ENCODE measurements at regions not wholly inside any gene's neighbourhood (a gene's known extent, or its start where the extent isn't known, plus 50 kb on each side); places are given as distances from the start of the nearest gene placed in this dataset.
A peak's percentile ranks its signal among the peaks of the same experiment; 100 is the strongest.

DNA sequence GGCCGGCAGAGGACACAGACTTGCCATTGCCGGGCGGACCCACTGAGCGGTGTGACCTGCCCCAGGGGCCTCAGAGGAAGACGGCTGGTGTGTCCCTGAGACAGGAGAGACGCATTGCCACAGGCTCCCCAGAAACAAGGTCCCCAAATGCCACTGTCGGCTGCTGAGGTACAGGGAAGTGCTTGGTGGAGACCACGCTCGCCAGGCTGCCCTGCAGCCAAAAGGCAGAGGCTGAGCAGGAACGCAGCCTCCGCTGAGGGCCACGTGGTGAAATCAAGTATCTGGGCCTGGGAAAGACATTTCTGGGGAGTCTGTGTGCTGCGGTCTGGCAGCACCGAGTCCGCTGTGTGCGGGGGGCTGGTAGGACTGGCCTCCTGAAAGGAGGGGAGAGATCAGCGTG is 794.9 kb downstream of the BRD1 start:
- ATAC-seq (replicated peaks in 6 of 8): no peak
- H3K4me3 ChIP-seq: no peak overlapping the region
- H3K4me1 ChIP-seq (replicated peaks in 1 of 2): no peaks in the 10 kb centered on the region
- no peak overlapping the region for H3K27ac ChIP-seq
- WGBS, 10 experiments: 50 to 87% (median 80%) methylated on average over 1 to 3 of the region's 17 CpGs; no CpG with 5 or more reads in 3 of the 10 experiments
- in situ Hi-C loops (cut with MboI; ENCODE audit: low pct_unique_long_range_greater_than_20kb in 2 of 9, low sequenced_read_pairs in 9 of 9, unreplicated experiment in 9 of 9): loop anchor here in 1 of 9 experiments (25.0 kb wide), 1 partner anchor 254 kb away; no protein-coding TSS in a partner anchor

- Histone ChIP-seq H3K4me1 (replicated peaks in 1 of 2) (no peaks in the 10 kb centered on the region), H3K4me3 (no peak overlapping the region), H3K27ac (no peak overlapping the region)
- WGBS, 10 experiments: 8 to 20% (median 13%) methylated on average over 1 to 2 of the region's 6 CpGs; no CpG with 5 or more reads in 7 of the 10 experiments
- peak in 1 of 8 experiments; percentile 25 for ATAC-seq (replicated peaks in 6 of 8)
- in situ Hi-C loops (cut with MboI; ENCODE audit: low pct_unique_long_range_greater_than_20kb in 2 of 9, low sequenced_read_pairs in 9 of 9, unreplicated experiment in 9 of 9): loop anchor here in 1 of 9 experiments (25.0 kb wide), 1 partner anchor 255 kb away; no protein-coding TSS in a partner anchor
Observed at GRCh38 chr22:49031746-49032330, 795.8 kb downstream of the BRD1 start.

GRCh38 chr22:49028111-49028510 is 799.6 kb downstream of the BRD1 start:
- ATAC-seq (replicated peaks in 6 of 8): no peak
- no peak overlapping the region for H3K27ac ChIP-seq
- H3K4me3 ChIP-seq: no peak overlapping the region
- H3K4me1 ChIP-seq (replicated peaks in 1 of 2): no peaks in the 10 kb centered on the region
- 0% methylated on average over 1 of the region's 7 CpGs; no CpG with 5 or more reads in 8 of the 10 experiments for WGBS, 10 experiments
- in situ Hi-C loops (cut with MboI; ENCODE audit: low pct_unique_long_range_greater_than_20kb in 2 of 9, low sequenced_read_pairs in 9 of 9, unreplicated experiment in 9 of 9): loop anchor here in 1 of 9 experiments (25.0 kb wide), 1 partner anchor 259 kb away; no protein-coding TSS in a partner anchor

DNA sequence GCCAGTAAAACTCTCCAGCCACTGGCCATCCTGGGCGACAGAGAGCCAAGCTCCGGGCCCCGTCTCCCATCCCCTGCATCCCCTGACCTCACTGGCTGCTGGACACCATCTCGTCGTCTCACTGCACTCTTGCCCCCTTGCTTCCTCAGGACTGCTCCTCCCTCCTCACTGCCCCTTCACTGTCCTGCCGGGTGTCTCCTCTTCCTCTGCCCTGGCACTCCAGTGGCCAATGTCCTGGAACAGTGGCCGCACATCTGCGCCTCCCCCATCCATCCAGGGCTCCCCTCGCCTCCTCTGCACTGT is 800.4 kb downstream of the BRD1 start:
- Histone ChIP-seq H3K4me3 (no peak overlapping the region), H3K27ac (no peak overlapping the region), H3K4me1 (replicated peaks in 1 of 2) (no peaks in the 10 kb centered on the region)
- in situ Hi-C loops (cut with MboI; ENCODE audit: low pct_unique_long_range_greater_than_20kb in 2 of 9, low sequenced_read_pairs in 9 of 9, unreplicated experiment in 9 of 9): loop anchor here in 1 of 9 experiments (25.0 kb wide), 1 partner anchor 260 kb away; no protein-coding TSS in a partner anchor
- WGBS, 10 experiments: 20 to 80% (median 54%) methylated on average over 2 to 7 of the region's 9 CpGs; no CpG with 5 or more reads in 5 of the 10 experiments
- no peak for ATAC-seq (replicated peaks in 6 of 8)

DNA sequence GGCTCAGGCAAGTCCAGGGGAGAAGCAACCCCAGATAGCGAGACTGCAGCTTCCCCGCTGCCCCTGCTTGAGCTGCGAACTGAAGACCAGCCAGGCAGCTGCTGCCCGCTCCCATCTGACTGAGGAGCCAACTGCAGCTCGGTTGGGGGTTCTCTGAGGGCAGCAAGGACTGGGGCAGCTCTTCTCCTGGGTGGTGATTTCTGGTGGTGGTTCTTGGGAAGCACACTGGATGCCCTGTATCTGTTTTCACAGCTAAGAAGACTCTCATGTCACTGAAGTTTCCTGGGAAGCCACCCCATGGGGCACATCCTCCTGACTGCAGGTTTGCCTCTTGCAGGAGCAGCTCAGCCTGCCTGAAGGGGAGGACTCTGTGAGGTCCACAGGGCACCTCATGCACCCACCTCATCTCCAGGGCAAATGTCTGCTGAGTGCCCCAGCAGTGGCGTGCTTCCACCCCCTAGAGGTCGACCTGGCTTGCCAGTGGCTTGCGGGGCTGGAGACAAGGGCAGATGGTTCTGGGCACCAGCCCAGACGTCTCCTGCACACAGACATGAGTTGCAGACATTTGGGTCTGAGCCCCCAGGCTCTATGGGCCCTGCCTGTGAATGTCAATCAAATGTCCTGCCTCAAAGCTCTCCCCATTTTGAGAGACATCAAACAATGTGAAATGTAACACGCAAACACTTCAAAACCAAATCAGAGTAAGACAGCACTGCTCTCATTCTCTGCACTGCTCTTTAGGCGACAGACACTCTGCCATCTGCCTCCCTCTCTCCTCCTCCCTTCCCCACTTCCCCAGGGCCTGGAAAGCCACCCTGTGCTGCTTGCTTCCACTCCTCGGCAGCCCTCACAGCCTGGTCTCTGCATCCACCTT is 800.9 kb downstream of the BRD1 start:
- Histone ChIP-seq H3K27ac (no peak overlapping the region), H3K4me1 (replicated peaks in 1 of 2) (no peaks in the 10 kb centered on the region), H3K4me3 (no peak overlapping the region)
- 0 to 80% (median 45%) methylated on average over 1 to 7 of the region's 12 CpGs; no CpG with 5 or more reads in 4 of the 10 experiments for WGBS, 10 experiments
- in situ Hi-C loops (cut with MboI; ENCODE audit: low pct_unique_long_range_greater_than_20kb in 2 of 9, low sequenced_read_pairs in 9 of 9, unreplicated experiment in 9 of 9): loop anchor here in 1 of 9 experiments (25.0 kb wide), 1 partner anchor 261 kb away; no protein-coding TSS in a partner anchor
- ATAC-seq (replicated peaks in 6 of 8): peak in 2 of 8 experiments; percentile 84 to 87

DNA sequence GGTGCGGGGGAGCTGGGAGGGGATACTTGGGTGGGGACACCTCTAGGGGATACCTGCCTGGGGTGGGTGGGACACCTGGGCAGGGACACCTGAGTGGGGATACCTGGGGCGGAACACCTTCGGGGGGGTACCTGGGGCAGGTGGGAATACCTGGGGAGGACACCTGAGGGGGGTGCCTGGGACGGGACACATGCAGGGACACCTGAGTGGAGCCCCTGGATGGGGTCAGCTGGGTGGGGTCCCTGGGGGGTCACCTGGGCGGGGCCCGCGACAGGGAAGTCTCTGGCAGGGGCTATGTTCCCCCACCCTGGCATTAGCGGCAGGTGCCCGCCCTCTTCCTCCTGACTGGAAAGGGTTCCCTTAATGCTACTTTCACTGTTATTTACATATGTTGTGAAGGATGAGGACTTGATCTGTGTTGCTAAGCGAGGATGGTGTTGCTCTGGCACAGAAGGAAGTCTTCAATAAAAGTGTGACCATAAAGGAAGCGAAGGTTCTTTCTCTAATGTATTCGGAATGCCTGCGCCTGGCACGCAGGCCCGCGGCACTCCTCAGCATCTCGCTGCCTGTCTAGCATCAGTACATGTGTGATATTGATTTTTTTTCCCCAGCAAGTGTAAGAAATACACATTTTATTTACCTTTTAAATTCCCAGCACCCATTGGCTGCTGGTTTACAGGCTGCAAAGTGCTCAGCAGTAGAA is 801.7 kb downstream of the BRD1 start:
- ATAC-seq (replicated peaks in 6 of 8): peak in 1 of 8 experiments; percentile 43
- Histone ChIP-seq H3K4me3 (no peak overlapping the region), H3K4me1 (replicated peaks in 1 of 2) (no peaks in the 10 kb centered on the region), H3K27ac (no peak overlapping the region)
- in situ Hi-C loops (cut with MboI; ENCODE audit: low pct_unique_long_range_greater_than_20kb in 2 of 9, low sequenced_read_pairs in 9 of 9, unreplicated experiment in 9 of 9): loop anchor here in 1 of 9 experiments (25.0 kb wide), 1 partner anchor 261 kb away; no protein-coding TSS in a partner anchor
- WGBS, 10 experiments: 0 to 100% (median 68%) methylated on average over 1 to 6 of the region's 17 CpGs; no CpG with 5 or more reads in 3 of the 10 experiments

GRCh38 chr22:49024775-49025440 is 802.8 kb downstream of the BRD1 start:
- ATAC-seq (replicated peaks in 6 of 8): no peak

GRCh38 chr22:49023879-49024774 is 803.5 kb downstream of the BRD1 start:
- WGBS, 10 experiments: 54 to 85% (median 73%) methylated on average over 7 to 17 of the region's 38 CpGs; no CpG with 5 or more reads in 5 of the 10 experiments
- no peak for ATAC-seq (replicated peaks in 6 of 8)

More at GRCh38 chr22:49024775-49025440, 802.8 kb downstream of the BRD1 start:
- no peak overlapping the region for H3K4me3 ChIP-seq
- no peak overlapping the region for H3K27ac ChIP-seq
- no peaks in the 10 kb centered on the region for H3K4me1 ChIP-seq (replicated peaks in 1 of 2)
- in situ Hi-C loops (cut with MboI; ENCODE audit: low pct_unique_long_range_greater_than_20kb in 2 of 9, low sequenced_read_pairs in 9 of 9, unreplicated experiment in 9 of 9): loop anchor here in 1 of 9 experiments (25.0 kb wide), 1 partner anchor 262 kb away; no protein-coding TSS in a partner anchor
- WGBS, 10 experiments: 20 to 78% (median 60%) methylated on average over 1 to 7 of the region's 17 CpGs; no CpG with 5 or more reads in 5 of the 10 experiments

DNA sequence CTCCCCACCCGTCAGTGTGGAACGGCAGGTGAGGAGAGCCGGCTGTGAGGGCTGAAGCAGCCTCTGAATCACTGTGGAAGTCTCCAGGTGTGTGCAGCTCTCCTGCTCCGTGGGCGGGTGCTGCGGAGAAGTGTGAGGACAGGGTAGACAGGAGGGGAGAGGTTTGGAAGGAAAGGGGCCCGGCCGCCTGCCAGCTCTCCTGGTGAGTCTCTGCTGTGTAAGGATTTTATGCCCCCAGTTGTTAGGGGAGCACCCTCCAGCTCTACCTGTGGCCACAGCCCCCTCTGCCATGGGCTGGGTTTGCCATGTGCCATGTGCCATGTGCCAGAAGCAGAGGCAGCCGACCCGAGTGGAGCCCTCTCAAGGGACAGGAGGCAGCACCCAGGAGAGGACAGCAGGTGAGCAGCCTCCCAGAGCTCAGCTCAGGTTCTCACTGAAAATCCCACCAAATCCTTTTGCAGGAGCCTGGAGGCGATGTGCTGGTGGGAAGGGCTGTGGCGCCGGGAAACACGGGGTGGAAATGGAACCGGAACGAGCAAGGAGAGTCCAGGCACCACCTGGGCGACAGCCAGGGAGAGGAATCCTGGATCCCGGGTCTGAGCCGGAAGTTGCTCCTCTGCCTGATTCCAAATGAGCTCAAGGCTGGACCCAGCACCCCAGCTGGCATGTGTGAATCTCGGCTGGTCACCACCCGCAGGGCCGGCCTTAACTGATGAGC is 804.4 kb downstream of the BRD1 start:
- ATAC-seq (replicated peaks in 6 of 8): no peak
- no peak overlapping the region for H3K27ac ChIP-seq
- H3K4me3 ChIP-seq: no peak overlapping the region
- in situ Hi-C loops (cut with MboI; ENCODE audit: low pct_unique_long_range_greater_than_20kb in 2 of 9, low sequenced_read_pairs in 9 of 9, unreplicated experiment in 9 of 9): no loop called here
- WGBS, 10 experiments: 5 to 93% (median 43%) methylated on average over 3 to 8 of the region's 22 CpGs; no CpG with 5 or more reads in 6 of the 10 experiments
- no peaks in the 10 kb centered on the region for H3K4me1 ChIP-seq (replicated peaks in 1 of 2)

More at GRCh38 chr22:49023879-49024774, 803.5 kb downstream of the BRD1 start:
- no peak overlapping the region for H3K27ac ChIP-seq
- in situ Hi-C loops (cut with MboI; ENCODE audit: low pct_unique_long_range_greater_than_20kb in 2 of 9, low sequenced_read_pairs in 9 of 9, unreplicated experiment in 9 of 9): no loop called here
- H3K4me1 ChIP-seq (replicated peaks in 1 of 2): no peaks in the 10 kb centered on the region
- no peak overlapping the region for H3K4me3 ChIP-seq

DNA sequence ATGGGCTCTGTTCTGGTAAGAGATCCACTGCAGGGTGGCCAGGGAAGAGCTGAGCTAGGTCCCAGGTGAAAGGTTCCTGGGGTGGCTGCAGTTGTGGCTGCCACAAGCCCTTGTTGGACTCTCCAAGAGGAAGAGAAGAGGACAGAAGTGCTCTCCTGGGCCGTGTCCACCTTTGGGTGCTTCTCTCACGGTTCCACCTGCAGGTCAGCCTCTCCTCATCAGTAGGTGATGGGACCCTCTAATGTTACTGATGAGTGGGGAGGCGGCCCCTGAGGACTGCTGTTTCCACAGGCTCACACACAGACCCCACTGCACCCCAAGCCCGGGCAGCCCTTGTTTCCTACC is 804.9 kb downstream of the BRD1 start:
- Histone ChIP-seq H3K27ac (no peak overlapping the region), H3K4me1 (replicated peaks in 1 of 2) (no peaks in the 10 kb centered on the region), H3K4me3 (no peak overlapping the region)
- in situ Hi-C loops (cut with MboI; ENCODE audit: low pct_unique_long_range_greater_than_20kb in 2 of 9, low sequenced_read_pairs in 9 of 9, unreplicated experiment in 9 of 9): no loop called here
- no peak for ATAC-seq (replicated peaks in 6 of 8)
- WGBS, 10 experiments: no CpG with 5 or more reads among the region's 4 CpGs
